Activated T-cell treated with anti-CD3 and anti-CD28 coated beads for 24 hours (primary cell): ENCODE measurements at regions not wholly inside any gene's neighbourhood (a gene's known extent, or its start where the extent isn't known, plus 50 kb on each side); places are given as distances from the start of the nearest gene placed in this dataset.

Experiments used
- DNase-seq: peaks from one replicate; pipeline ENCODE4 v3.0.0-alpha.2; 2020; ENCODE audit warnings: low read depth

DNA sequence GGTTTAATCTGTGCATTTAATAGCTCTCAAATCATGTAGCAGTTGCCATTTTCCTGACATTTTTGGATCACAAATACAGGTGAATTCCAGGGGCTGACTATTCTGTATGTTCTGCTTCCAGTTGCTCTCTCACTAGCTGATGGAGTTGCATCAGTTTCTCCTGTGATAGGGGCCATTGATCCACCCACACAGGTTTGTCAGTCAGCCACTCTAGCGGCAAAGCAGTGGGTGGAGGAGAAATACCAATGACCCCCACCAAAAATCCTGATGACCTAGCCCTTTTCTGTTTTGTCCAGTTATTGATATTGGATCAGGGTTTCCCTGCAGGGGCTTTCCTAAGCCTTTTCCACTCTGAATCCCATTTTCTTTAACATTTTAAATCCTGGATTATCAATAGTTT lies 72.3 kb upstream of the BTN3A2 start:
- no peak for DNase-seq

DNA sequence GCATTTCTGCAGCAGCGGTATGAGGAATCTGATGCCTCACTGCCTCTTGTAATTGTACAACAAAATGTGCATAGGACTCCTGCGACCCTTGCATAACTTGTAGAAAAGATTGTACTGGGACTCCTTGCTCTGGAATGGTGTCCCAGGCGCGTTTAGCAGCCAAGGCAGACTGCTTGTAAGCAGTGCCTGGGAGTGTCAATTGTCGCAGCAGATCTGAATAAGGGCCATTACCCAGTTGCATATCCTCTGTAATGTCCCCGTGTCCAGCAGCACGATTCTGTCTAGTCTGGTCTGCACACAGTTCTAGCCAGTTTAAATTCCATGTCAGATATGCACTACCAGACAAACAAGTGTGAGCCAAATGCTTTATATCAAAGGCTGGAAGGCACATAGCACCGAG lies 70.7 kb upstream of the BTN3A2 start:
- no peak for DNase-seq

DNA sequence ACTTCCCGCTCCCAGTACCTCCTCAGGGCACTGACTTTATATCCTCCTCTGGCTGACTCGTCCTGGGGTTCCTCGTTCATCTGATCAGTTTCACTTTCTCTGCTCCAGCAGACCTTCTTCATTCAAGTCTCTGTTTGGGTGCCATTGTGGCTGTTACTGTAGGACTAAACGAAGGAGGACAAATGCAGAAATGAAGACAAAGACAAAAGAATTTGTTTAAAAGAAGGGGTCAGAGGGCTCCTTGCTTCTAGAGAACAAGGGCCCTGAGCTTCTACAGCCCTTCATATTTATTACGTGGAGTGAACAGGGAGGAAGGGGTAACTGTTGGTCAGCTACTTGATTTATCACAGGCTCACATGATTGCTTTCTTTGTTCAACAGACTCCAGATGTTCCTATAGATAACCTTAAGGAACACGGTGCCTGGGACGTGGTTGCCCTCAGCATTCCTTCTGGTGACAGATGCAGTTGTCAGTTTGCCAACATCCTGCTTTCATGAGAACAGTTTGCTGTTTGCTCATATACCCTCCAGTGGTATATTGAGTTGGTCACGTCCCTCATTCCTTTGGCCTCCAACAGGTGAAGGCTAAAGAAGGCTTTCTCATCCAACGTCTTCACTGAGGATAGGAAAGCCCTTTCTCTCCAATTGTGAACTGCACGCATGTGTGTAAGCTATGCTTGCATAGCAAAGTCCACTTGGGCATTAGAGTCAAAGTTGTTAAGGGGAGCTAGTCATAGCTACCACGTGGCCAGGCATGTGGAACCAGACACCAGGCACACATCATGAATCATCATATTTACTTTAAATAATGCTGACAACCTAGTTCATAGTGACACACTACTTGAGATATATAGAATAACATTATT lies 69.1 kb upstream of the BTN3A2 start:
- no peak for DNase-seq

DNA sequence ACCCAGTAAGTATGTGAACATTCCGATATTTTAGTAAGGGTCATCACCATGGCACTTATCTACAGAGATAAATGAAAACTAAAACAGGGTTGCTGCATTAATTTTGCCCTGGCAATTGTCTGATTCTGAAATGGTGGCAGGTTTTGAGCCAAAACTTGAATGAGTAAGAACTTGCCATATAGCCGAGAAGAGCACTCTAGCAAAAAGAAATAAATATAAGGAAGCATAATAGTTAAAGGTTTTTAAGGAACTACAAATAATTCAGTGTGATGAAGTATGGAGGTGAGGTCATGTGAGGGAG lies 68.5 kb upstream of the BTN3A2 start:
- DNase-seq = no peak

DNA sequence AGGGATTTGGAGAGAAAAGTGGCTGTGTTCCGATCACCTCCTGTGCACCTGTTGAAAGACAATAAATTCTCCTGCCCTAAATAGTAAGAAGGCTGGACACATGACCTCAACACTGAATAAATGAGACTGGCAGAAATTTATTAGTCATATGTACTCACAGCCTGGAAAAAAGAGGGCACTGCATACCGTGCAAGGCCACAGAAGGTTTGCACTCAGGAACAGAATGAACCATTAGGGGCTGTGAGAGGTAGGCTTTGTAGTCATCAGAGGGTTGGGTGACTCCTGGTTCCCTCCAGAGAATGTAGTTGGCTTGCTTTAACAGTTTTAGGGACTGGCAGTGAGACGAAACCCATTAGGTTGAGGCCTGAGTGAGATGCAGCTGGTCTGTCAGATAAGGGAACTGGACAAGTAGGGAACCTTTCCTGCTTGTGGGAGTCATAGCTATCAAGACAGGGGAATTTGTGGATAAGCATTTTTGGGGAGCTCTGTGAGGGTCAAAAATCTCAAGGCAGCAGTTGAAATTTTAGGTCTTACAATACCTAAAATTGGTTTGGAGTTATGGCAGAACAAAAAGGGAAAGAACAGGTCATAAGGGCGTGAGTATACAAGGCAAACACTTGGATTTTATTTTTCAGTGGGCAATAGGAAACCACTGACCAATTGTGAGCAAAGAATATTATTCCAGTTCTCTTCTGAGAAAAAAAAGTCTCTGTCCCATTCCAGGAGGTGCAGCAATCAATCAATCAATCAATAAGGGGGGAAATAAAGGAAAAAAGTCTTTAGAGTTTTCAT lies 67.9 kb upstream of the BTN3A2 start:
- DNase-seq = no peak

DNA sequence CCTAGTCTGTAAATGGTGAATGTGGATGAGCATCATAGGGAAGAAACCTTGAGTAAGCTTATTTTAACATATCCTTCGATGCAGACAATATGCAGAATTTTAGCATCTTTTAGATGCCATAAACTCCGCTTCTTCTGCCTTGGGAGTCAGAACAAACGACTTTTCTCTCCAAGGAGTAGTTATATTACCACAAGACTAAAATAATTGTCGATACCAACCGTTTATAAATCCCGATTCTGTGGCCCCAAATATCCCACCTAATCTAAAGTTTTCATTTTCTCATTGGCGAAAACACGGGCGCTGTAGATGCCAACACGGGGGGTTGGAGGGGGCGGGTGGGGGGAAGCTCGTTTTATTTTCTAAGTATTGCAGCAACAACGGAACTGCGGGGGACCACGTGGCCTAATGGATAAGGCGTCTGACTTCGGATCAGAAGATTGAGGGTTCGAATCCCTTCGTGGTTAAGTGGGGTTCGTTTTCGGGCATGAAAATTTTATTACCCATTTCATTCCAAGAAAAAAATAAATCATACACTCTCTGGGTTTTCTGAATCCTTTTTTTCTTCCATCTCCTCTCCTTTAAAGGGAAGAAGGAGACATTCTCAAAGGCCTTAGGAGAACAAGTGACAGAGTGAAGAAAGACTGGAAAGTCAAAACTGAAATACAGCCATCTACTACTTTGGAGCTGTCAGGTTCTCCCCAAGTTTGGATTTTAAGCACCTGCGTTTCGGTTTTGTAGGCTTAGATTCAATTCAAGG lies 65.5 kb upstream of the BTN3A2 start:
- no peak for DNase-seq

DNA sequence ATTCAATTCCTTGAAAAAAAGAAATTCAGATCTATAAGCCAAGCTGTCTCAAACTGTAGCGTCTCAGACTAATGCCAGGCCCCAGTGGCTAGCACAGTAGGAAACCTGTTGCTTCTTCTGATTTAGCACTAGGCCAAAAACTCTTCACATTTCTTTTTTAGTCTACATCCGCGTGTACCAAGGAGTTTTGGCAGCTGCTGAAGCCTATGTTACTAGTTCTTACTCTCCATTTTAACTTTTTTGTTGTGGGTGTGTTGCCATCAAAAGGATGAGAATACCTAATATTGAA lies 65.0 kb upstream of the BTN3A2 start:
- DNase-seq = no peak

DNA sequence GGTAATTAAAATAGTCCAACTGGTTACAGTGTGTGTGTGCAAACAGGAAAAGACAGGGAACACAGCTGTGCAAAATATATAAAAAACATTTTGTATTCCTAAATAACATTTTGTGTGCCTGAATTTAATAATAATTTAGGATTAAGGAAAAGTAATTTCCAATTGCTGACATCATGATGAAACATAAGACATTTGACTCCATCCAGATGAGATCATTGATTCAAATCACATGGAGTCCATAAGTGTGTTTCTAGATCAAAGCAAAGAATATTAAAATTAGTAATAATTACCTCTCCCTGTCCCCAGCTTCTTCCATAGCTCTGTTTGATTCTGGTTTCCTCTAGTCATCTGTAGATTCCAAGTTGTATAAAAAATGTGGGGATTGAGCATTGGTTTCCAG lies 64.6 kb upstream of the BTN3A2 start:
- no peak for DNase-seq

DNA sequence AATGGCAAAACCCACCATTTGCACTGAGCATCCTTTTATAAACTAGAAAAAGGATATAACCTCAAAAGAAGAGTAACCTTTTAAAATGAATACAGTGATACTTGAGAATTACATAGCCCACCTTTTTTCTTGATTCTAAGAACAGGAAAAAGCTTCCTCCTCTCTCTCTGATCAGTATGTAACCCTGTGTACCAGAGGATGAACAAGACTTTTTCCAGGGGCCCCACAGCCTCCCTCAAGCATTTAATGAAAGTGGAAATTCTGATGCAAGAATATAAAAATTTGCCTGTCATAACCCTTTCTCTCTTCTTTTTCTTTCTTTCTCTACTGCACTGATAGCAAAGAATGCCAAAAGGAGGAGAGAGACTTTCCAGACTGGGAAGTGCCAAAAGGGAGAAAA lies 64.2 kb upstream of the BTN3A2 start:
- DNase-seq = no peak

DNA sequence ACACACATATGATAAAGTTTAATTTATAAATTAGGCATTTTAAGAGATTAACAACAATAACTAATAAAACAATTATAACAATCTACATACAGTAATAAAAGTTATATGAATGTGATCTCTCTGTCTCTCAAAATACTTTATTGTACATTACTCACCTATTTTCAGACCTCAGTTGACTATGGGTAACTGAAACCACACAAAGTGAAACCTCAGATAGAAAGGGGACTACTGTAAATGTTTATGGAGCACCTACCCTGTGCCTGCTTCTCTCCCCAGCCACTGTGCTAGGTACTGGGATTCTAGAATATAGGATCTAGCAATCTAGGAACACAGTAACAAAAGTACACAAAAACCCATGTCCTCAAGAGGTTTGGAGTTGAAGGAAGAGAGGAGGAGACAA lies 63.4 kb upstream of the BTN3A2 start:
- DNase-seq = no peak

DNA sequence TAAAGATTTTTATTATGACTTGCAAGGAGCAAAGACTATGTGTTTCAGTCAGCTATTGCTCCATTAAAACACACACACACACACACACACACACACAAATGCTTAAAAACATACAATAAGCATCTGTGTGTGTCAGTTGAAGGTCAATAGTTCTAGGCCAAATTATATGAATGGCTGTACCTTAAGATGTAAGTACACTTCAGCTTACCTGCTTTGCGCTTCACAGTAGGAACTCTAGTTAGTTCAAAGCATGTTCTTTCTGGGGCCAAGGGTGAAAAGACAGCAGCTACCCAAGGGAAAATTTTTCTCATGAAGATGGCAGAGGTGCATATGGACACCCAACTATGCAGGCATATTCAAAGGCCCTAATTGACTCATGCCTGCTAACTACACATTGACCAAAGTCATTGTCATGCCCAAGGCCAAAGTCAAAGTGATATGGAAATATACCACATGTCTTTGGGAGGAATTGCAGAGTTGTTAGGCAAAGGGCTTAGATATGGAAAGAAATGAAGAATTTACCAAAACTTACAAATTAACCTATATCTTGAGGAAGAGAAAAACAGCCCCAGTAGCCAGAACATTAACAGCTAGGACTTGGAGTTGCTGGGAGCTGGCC lies 61.9 kb upstream of the BTN3A2 start:
- DNase-seq = no peak

DNA sequence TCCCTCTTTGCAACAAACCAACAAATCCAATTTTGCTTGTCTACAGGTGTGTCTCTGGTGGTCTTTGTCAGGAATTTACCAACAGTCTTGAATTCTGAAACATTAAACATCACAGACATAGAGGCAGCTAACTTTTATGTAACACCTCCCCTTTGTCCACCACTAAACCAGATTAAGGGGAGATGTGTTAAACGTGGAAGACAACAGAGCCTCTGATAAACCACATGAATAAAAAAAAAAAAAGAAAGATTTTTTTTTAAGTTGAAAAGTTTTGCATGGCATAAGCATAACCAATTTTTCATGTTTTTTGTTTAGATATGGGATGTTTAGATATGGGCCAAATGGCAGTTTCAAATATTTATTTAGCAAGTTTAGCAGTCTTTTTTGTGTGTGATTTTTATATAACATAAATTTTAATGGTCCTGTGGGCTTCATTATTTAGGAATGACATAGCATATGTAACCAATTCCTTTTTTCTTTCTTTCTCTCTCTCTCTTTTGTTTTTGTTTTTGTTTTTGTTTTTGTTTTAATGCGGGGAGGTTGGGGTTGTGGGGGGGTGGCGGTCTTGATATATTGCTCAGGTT lies 60.7 kb upstream of the BTN3A2 start:
- DNase-seq = no peak

DNA sequence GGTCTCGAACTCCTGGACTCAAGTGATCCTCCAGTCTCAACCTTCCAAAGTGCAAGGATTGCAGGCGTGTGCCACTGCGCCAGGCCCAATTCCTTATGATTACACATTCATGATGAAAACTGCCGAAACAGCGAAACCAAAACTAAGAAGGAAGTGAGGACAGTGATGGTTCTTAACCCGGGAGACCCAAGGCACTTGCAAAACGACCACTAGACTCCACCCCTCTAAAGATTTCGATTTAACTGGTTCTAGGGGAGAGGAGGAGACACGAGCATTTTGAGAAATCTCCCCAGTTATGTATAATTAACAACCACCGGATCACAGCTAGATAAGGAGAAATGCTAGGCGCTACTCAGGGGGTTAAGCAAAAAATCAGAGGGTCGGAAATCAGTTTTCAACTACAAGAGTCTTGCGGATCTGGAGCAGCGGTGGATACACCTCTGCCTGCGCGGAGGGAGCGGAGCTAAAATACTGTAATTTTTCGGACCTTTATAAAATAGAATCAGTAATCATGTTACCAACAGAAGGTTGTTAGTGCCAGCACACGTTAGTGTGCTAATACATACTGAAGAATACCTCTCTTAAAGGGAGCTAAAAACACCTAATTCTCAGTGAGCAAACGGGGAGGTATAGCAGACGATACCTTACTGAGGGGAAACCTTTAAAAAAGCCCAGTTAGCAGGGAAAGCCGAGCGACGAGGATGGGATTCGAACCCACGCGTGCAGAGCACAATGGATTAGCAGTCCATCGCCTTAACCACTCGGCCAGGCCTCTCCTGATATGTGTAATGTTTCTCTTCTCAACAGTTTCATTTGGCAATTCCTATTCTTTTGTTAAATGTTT lies 60.0 kb upstream of the BTN3A2 start:
- DNase-seq = peak; percentile 76

DNA sequence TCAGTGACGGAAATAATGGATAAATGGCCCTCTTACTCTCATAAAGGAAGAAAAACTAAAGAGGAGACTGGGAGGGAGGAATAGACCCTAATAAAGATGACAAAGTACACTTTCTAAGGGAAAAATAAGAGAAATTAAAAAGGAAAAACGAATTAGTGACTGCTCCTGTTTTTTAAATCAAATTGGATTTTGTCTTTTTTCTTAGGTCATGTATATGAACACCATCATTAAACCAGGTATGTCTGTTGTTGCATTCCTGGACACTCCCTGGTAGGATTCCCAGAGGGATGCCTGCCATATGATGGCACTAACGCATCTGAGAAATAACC lies 59.4 kb upstream of the BTN3A2 start:
- DNase-seq = no peak

DNA sequence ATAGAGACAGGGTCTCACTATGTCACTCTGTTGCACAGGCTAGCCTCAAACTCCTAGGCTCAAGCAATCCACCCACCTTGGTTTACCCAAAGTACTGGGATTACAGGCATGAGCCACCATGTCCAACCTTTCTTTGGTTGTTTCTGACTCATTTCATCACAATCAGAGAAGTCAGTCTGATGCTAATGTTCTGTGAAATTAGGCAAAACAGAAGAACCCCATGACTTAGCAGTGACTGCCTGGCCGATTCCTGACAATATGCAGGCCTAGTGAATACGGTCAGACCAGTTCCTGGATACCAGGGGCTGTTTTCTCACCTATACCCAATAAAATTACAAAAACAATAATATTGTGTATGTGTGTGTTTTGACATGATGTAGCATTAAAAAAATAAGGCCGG lies 58.8 kb upstream of the BTN3A2 start:
- DNase-seq = no peak

DNA sequence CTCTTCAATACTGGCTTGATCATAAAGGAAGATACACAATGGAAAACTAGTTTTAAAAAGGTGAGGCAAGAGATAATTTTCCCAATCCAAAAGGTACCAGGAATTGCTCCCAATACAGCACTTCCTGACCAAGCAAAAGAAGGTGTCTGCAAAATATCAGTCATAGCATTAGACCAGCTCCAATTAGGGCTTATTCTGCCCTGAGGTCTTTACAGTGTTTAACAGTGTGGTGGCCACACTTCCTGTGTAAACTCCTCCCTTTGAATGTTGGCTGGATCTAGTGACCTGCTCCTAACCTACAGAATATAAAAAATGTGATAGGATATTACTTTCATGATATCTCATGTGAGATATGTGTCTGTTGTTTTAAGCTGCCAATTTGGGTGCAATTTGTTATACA lies 57.1 kb upstream of the BTN3A2 start:
- no peak for DNase-seq

DNA sequence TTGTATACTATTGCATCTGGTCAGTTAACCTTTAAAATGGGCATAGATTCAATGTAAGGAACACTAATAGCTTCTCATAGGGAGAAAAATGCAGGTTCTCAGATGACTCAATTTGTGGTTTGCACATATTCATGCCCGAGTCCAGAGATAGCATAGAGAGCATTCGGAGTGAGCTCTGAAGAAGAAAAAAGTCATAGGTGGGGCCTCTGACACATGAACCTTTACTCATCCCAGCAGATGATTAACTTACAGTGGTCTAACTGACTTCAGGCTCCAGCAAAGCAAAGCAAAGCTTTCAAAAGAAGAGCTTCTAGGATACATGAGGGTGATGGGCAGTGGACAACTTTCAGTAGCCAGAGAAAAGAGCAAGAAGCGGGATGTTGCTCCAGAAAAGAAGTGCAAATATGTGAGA lies 55.3 kb upstream of the BTN3A2 start:
- DNase-seq = no peak

DNA sequence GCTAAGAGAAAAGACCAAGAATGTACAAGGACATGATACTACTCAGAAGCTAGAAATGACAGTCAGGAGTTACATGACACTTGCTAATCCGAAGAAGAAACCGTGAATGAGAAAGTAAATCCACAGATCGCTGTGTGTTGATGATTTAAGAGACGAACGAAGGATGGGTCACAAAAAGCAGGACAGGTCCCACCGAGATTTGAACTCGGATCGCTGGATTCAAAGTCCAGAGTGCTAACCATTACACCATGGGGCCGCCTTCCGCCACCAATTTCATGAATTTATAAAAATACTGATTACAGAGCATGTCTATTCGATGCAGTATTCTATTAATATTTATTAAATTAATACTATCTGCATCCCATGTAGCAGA lies 54.0 kb upstream of the BTN3A2 start:
- peak; percentile 48 for DNase-seq

DNA sequence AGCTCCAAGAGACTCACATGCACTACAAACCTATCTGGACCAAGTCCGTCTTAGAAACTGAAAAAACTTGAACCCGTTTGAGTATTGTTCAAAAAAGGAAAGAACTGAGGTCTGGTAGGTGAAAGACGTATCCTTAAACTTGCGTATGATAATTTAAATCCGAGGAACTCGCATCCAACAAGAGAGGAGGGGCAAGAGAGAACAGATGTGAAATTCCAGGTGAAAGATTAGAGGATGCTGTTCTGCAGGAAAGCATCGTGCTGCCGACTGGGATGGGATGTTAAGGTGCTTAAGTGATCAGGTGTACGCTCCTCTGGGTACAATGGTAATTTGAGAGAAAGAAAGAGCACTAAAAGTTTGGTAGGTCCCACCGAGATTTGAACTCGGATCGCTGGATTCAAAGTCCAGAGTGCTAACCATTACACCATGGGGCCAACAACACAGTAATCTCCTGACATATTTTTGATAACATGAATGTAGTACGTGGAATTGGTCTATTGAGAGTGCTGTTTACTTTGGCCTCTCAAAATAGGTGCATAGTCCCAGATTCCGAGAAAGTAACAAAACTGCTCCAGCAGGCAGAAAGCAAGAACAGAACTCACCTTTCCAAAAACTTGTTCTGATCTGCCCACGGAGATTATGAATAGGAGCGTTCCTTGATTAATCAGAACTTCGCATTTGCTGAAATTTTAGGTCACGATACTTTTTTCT lies 53.5 kb upstream of the BTN3A2 start:
- DNase-seq = peak; percentile 70

DNA sequence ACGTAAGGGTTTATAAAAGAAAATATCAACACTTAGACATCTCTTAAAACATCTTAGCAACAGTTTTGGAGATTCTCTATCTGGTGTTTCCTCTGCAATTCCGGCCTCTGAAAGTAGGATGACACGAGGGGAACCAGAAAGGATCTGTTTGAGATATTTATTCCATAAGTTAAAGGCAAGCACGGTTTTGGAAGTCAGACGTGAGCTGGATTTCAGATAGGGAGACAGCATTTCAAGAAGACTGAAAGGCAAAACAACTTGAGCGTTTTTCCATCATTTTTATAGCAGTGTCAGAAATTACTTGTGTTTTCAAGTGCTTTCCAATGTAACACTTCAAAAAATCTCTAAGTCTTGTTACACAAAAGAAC lies 52.9 kb upstream of the BTN3A2 start:
- DNase-seq = no peak
